ENCODE measurements at regions not wholly inside any gene's neighbourhood (a gene's known extent, or its start where the extent isn't known, plus 50 kb on each side); places are given as distances from the start of the nearest gene placed in this dataset.

- peaks cover 10% of the 10 kb centered on the region for H3K27me3 Mint-ChIP-seq
- TF ChIP-seq CTCF (IDR thresholded peaks at IDR 0.05): no peak
- no peaks in the 10 kb centered on the region for H3K36me3 Mint-ChIP-seq (ENCODE audit: low read depth)
- Histone ChIP-seq H3K36me3 (ENCODE audit: insufficient read depth, low read length) (no peaks in the 10 kb centered on the region), H3K9me3 (ENCODE audit: control insufficient read depth in 1 of 2, insufficient read depth in 1 of 2, low read length in 2 of 2) (peaks cover 0 to 4% of the 10 kb centered on the region in 2 experiments), H3K27me3 (ENCODE audit: control insufficient read depth in 1 of 2, insufficient read depth in 2 of 2, low read length in 2 of 2) (no peaks in the 10 kb centered on the region), H3K4me3 (ENCODE audit: low read length) (no peak overlapping the region), H3K4me1 (ENCODE audit: insufficient read depth, low read length) (no peaks in the 10 kb centered on the region), H3K27ac (ENCODE audit: low read depth in 1 of 2, low read length in 2 of 2) (no peak overlapping the region)
- H3K4me1 Mint-ChIP-seq (ENCODE audit: low read depth): no peaks in the 10 kb centered on the region
- DNase-seq: no peak
- H3K27ac Mint-ChIP-seq: no peak overlapping the region
- ATAC-seq (ENCODE audit: poor library complexity): no peak
- no peak overlapping the region for H3K4me3 Mint-ChIP-seq
- intact Hi-C loops (cut with DNase I, micrococcal nuclease): no loop called here
- ChIA-PET POLR2A (no interaction called here), CTCF (no interaction called here)
- H3K9me3 Mint-ChIP-seq: no peaks in the 10 kb centered on the region
These were observed 361.4 kb upstream of the TSHZ2 start for GRCh38 chr20:52610749-52611148.

- H3K27me3 ChIP-seq (ENCODE audit: control insufficient read depth in 1 of 2, insufficient read depth in 2 of 2, low read length in 2 of 2): no peaks in the 10 kb centered on the region
- Mint-ChIP-seq H3K27me3 (peaks cover 3% of the 10 kb centered on the region), H3K9me3 (peaks cover 7% of the 10 kb centered on the region), H3K27ac (no peak overlapping the region), H3K4me1 (ENCODE audit: low read depth) (peaks cover 4% of the 10 kb centered on the region), H3K4me3 (no peak overlapping the region), H3K36me3 (ENCODE audit: low read depth) (peaks cover 5% of the 10 kb centered on the region)
- DNase-seq: no peak
- no peaks in the 10 kb centered on the region for H3K9me3 ChIP-seq (ENCODE audit: control insufficient read depth in 1 of 2, insufficient read depth in 1 of 2, low read length in 2 of 2)
- intact Hi-C loops (cut with DNase I, micrococcal nuclease): no loop called here
- no peaks in the 10 kb centered on the region for H3K36me3 ChIP-seq (ENCODE audit: insufficient read depth, low read length)
- CTCF ChIA-PET: no interaction called here
- no peak for ATAC-seq (ENCODE audit: poor library complexity)
- H3K27ac ChIP-seq (ENCODE audit: low read depth in 1 of 2, low read length in 2 of 2): no peak overlapping the region
- no peak overlapping the region for H3K4me3 ChIP-seq (ENCODE audit: low read length)
- TF ChIP-seq CTCF (IDR thresholded peaks at IDR 0.05): no peak
- POLR2A ChIA-PET: no interaction called here
- no peaks in the 10 kb centered on the region for H3K4me1 ChIP-seq (ENCODE audit: insufficient read depth, low read length)
These were observed 370.7 kb upstream of the TSHZ2 start for GRCh38 chr20:52601295-52601971.

GRCh38 chr20:52596256-52596655 lies 375.9 kb upstream of the TSHZ2 start:
- Histone ChIP-seq H3K4me3 (ENCODE audit: low read length) (no peak overlapping the region), H3K4me1 (ENCODE audit: insufficient read depth, low read length) (no peaks in the 10 kb centered on the region), H3K27ac (ENCODE audit: low read depth in 1 of 2, low read length in 2 of 2) (no peak overlapping the region), H3K9me3 (ENCODE audit: control insufficient read depth in 1 of 2, insufficient read depth in 1 of 2, low read length in 2 of 2) (no peaks in the 10 kb centered on the region), H3K36me3 (ENCODE audit: insufficient read depth, low read length) (no peaks in the 10 kb centered on the region), H3K27me3 (ENCODE audit: control insufficient read depth in 1 of 2, insufficient read depth in 2 of 2, low read length in 2 of 2) (no peaks in the 10 kb centered on the region)
- DNase-seq (no peak), ATAC-seq (ENCODE audit: poor library complexity) (no peak)
- no peak overlapping the region for H3K4me3 Mint-ChIP-seq
- intact Hi-C loops (cut with DNase I, micrococcal nuclease): no loop called here
- CTCF ChIA-PET: no interaction called here
- no peak overlapping the region for H3K27ac Mint-ChIP-seq
- H3K27me3 Mint-ChIP-seq: no peaks in the 10 kb centered on the region
- TF ChIP-seq CTCF (IDR thresholded peaks at IDR 0.05): no peak
- peaks cover 4% of the 10 kb centered on the region for H3K9me3 Mint-ChIP-seq
- H3K4me1 Mint-ChIP-seq (ENCODE audit: low read depth): peaks cover 4% of the 10 kb centered on the region
- H3K36me3 Mint-ChIP-seq (ENCODE audit: low read depth): no peaks in the 10 kb centered on the region
- POLR2A ChIA-PET: no interaction called here
